ENCODE measurements at regions not wholly inside any gene's neighbourhood (a gene's known extent, or its start where the extent isn't known, plus 50 kb on each side); places are given as distances from the start of the nearest gene placed in this dataset.
A peak's percentile ranks its signal among the peaks of the same experiment; 100 is the strongest.
"Not testable (repeated sequence)": the region's sequence is repeated elsewhere in the genome, so short reads cannot be mapped to it uniquely, and the experiment has no call there.

- DNase-seq, result no peak
Observed at GRCh38 chr2:145591109-145591809, 1071.3 kb upstream of the ZEB2 start.

- no peak for DNase-seq
Observed at GRCh38 chr2:145587922-145588321, 1068.0 kb upstream of the ZEB2 start.

- no peak for DNase-seq
Observed at GRCh38 chr2:145584353-145584752, 1064.4 kb upstream of the ZEB2 start.

- DNase-seq, result no peak
Observed at GRCh38 chr2:145573608-145574007, 1053.7 kb upstream of the ZEB2 start.

- no peak for DNase-seq
Observed at GRCh38 chr2:145572238-145572637, 1052.3 kb upstream of the ZEB2 start.

GRCh38 chr2:145569108-145569507, 1049.2 kb upstream of the ZEB2 start:
- no peak for DNase-seq

GRCh38 chr2:145563741-145564615, 1044.1 kb upstream of the ZEB2 start:
- DNase-seq, result peak; percentile 26

- DNase-seq, result no peak
Observed at GRCh38 chr2:145561152-145561551, 1041.2 kb upstream of the ZEB2 start.

GRCh38 chr2:145558617-145559350, 1038.9 kb upstream of the ZEB2 start:
- no peak for DNase-seq

GRCh38 chr2:145555360-145555759, 1035.4 kb upstream of the ZEB2 start:
- DNase-seq, result no peak

- no peak for DNase-seq
Observed at GRCh38 chr2:145551686-145552085, 1031.8 kb upstream of the ZEB2 start.

- DNase-seq, result no peak
Observed at GRCh38 chr2:145548479-145548878, 1028.6 kb upstream of the ZEB2 start.

GRCh38 chr2:145547620-145548019, 1027.7 kb upstream of the ZEB2 start:
- DNase-seq, result no peak

GRCh38 chr2:145546091-145546490, 1026.2 kb upstream of the ZEB2 start:
- no peak for DNase-seq

GRCh38 chr2:145543856-145544255, 1023.9 kb upstream of the ZEB2 start:
- no peak for DNase-seq

GRCh38 chr2:145543155-145543554, 1023.2 kb upstream of the ZEB2 start:
- no peak for DNase-seq

- no peak for DNase-seq
Observed at GRCh38 chr2:145541028-145541427, 1021.1 kb upstream of the ZEB2 start.

GRCh38 chr2:145538661-145539350, 1018.9 kb upstream of the ZEB2 start:
- DNase-seq, result no peak

GRCh38 chr2:145530653-145531052, 1010.7 kb upstream of the ZEB2 start:
- no peak for DNase-seq

- DNase-seq, result no peak
Observed at GRCh38 chr2:145524836-145525235, 1004.9 kb upstream of the ZEB2 start.

GRCh38 chr2:145524303-145524702, 1004.4 kb upstream of the ZEB2 start:
- no peak for DNase-seq

- DNase-seq, result not testable (repeated sequence)
Observed at GRCh38 chr2:145519254-145519653, 999.3 kb upstream of the ZEB2 start.

GRCh38 chr2:145511946-145512345, 992.0 kb upstream of the ZEB2 start:
- DNase-seq, result no peak
